SK-N-SH (cell line): ENCODE measurements at regions not wholly inside any gene's neighbourhood (a gene's known extent, or its start where the extent isn't known, plus 50 kb on each side); places are given as distances from the start of the nearest gene placed in this dataset.

Experiments
- CTCF ChIA-PET: fragments of 300-600, 350-600 bp; formaldehyde crosslinking; extraction: SDS; loops from one replicate; lab custom pipeline; 2021; lab: Yijun Ruan, JAX
- POLR2A ChIA-PET: fragments of 350-600 bp; sonication (Branson Sonifier 250); formaldehyde crosslinking; extraction: SDS; loops from one replicate; lab custom pipeline; 2020; ENCODE audit warnings: antibody characterized with exemption, inconsistent platforms; lab: Yijun Ruan, JAX
- DNase-seq: peaks from one replicate; pipeline ENCODE4 v3.0.0; 2012
- H2AFZ ChIP-seq: fragments of 200-600 bp; sonication (generic); 2 replicates; pipeline ENCODE4 v1.8.1; 2016; ENCODE audit warnings: antibody characterized with exemption, mild to moderate bottlenecking, low read depth
- H3F3A ChIP-seq: fragments of 200-600 bp; sonication (generic); replicated peaks from 2 replicates; pipeline ENCODE3; 2016; ENCODE audit warnings: antibody characterized with exemption, mild to moderate bottlenecking; ENCODE audit not compliant: insufficient read depth
- H3K27ac ChIP-seq, 2 experiments: fragments of 200-500 bp in 1 of 2; fragments of 200-600 bp in 1 of 2; sonication (Bioruptor generic) in 1 of 2; sonication (generic), shearing (Covaris generic) in 1 of 2; 2 replicates each; pipeline versions ENCODE4 v1.5.1 to v1.6.1; 2014 to 2016; ENCODE audit warnings: low read depth in 2 of 2, inconsistent platforms in 1 of 2, low read length in 1 of 2, mild to moderate bottlenecking in 1 of 2, mixed read lengths in 1 of 2
- H3K27me3 ChIP-seq: fragments of 200-600 bp; sonication (generic), shearing (Covaris generic); 2 replicates; pipeline ENCODE4 v1.6.1; 2016; ENCODE audit warnings: mixed run types; ENCODE audit not compliant: insufficient read depth
- H3K36me3 ChIP-seq, 2 experiments: fragments of 200-500 bp in 1 of 2; fragments of 200-600 bp in 1 of 2; sonication (Bioruptor generic) in 1 of 2; sonication (generic) in 1 of 2; replicated peaks in 1 of 2; 2 replicates each; pipeline versions ENCODE3 to v1.5.1; 2014 to 2016; ENCODE audit warnings: low read length in 1 of 2, mild to moderate bottlenecking in 1 of 2; ENCODE audit not compliant: insufficient read depth in 2 of 2, control insufficient read depth in 1 of 2
- H3K4me1 ChIP-seq, 2 experiments: fragments of 200-500 bp in 1 of 2; fragments of 200-600 bp in 1 of 2; sonication (Bioruptor generic) in 1 of 2; sonication (generic), shearing (Covaris generic) in 1 of 2; 2 replicates each; pipeline versions ENCODE4 v1.5.1 to v1.6.1; 2014 to 2016; ENCODE audit warnings: low read depth in 1 of 2, low read length in 1 of 2, mixed run types in 1 of 2; ENCODE audit not compliant: insufficient read depth in 2 of 2, control insufficient read depth in 1 of 2
- H3K4me2 ChIP-seq: fragments of 200-600 bp; sonication (generic), shearing (Covaris generic); 2 replicates; pipeline ENCODE4 v1.6.1; 2017; ENCODE audit warnings: mixed run types
- H3K4me3 ChIP-seq, 2 experiments: fragments of 200-500 bp in 1 of 2; fragments of 200-600 bp in 1 of 2; sonication (Bioruptor generic) in 1 of 2; sonication (generic), shearing (Covaris generic) in 1 of 2; 2 replicates each; pipeline versions ENCODE4 v1.5.1 to v1.8.1; 2014 to 2016; ENCODE audit warnings: low read depth in 2 of 2, inconsistent platforms in 1 of 2, low read length in 1 of 2, mild to moderate bottlenecking in 1 of 2, mixed read lengths in 1 of 2, moderate library complexity in 1 of 2
- H3K79me2 ChIP-seq: fragments of 200-600 bp; sonication (generic); 2 replicates; pipeline ENCODE4 v1.8.1; 2017; ENCODE audit warnings: mild to moderate bottlenecking; ENCODE audit not compliant: insufficient read depth
- H3K9ac ChIP-seq: fragments of 200-600 bp; sonication (generic); 2 replicates; pipeline ENCODE4 v1.6.1; 2017; ENCODE audit warnings: mixed run types
- H3K9me2 ChIP-seq: fragments of 200-600 bp; sonication (generic); 2 replicates; pipeline ENCODE4 v1.6.1; 2017; ENCODE audit warnings: mixed run types
- H3K9me3 ChIP-seq: fragments of 200-600 bp; sonication (generic); 2 replicates; pipeline ENCODE4 v1.6.1; 2017; ENCODE audit warnings: mixed run types, mild to moderate bottlenecking, moderate library complexity
- H4K20me1 ChIP-seq: fragments of 200-600 bp; sonication (generic); 2 replicates; pipeline ENCODE4 v1.6.1; 2017; ENCODE audit warnings: mild to moderate bottlenecking, mixed run types; ENCODE audit not compliant: insufficient read depth
- CHD2 ChIP-seq: fragments of 150-350 bp; IDR thresholded peaks from 2 replicates; pipeline ENCODE4 v1.6.1; 2018; ENCODE audit warnings: low read length; ENCODE audit not compliant: partially characterized antibody
- ELF1 ChIP-seq: IDR thresholded peaks from 2 replicates; pipeline ENCODE4 v1.4.0; 2012
- EZH2phosphoT487 ChIP-seq: fragments of 200-600 bp; sonication (generic); IDR thresholded peaks from 2 replicates; pipeline ENCODE4 v1.6.1; 2017; ENCODE audit warnings: low read depth, mixed run types, mild to moderate bottlenecking, antibody characterized with exemption, moderate library complexity, borderline replicate concordance
- FOXJ3 ChIP-seq: sonication (generic); formaldehyde crosslinking; IDR thresholded peaks from 2 replicates; pipeline ENCODE4 v1.5.1; 2020; ENCODE audit warnings: mild to moderate bottlenecking, missing genetic modification reagents
- GATA2 ChIP-seq: sonication (generic); formaldehyde crosslinking; IDR thresholded peaks from 2 replicates; pipeline ENCODE4 v1.5.0; 2020; ENCODE audit warnings: mild to moderate bottlenecking, missing genetic modification reagents
- JUND ChIP-seq: IDR thresholded peaks from 2 replicates; pipeline ENCODE4 v1.4.0; 2012
- MXI1 ChIP-seq: IDR thresholded peaks from 2 replicates; pipeline ENCODE4 v1.6.1; 2012; ENCODE audit warnings: mild to moderate bottlenecking, low read depth, low read length, improper control_type of control experiment
- RAD21 ChIP-seq: IDR thresholded peaks from 2 replicates; pipeline ENCODE4 v1.6.1; 2012; ENCODE audit warnings: mild to moderate bottlenecking, low read length
- RXRA ChIP-seq: IDR thresholded peaks from 2 replicates; pipeline ENCODE4 v1.4.0; 2012; ENCODE audit warnings: low read depth, mild to moderate bottlenecking, borderline replicate concordance
- SIN3A ChIP-seq: IDR thresholded peaks from 2 replicates; pipeline ENCODE4 v1.6.1; 2012; ENCODE audit warnings: low read depth, mild to moderate bottlenecking, low read length, moderate library complexity, borderline replicate concordance
- TCF12 ChIP-seq: IDR thresholded peaks from 2 replicates; pipeline ENCODE4 v1.4.0; 2012
- TEAD4 ChIP-seq: IDR thresholded peaks from 2 replicates; pipeline ENCODE4 v1.4.0; 2012; ENCODE audit warnings: mild to moderate bottlenecking, borderline replicate concordance; ENCODE audit not compliant: insufficient read depth
- WGBS: methylation state at CpG from one replicate; pipeline ENCODE4 v1.1.6; 2017; ENCODE audit warnings: low lambda C conversion rate; 5-methylcytosine and 5-hydroxymethylcytosine counted together
- TF ChIP-seq, protein P1 (sequence below): fragments of 150-350 bp; IDR thresholded peaks from 2 replicates; pipeline ENCODE4 v1.6.1; 2016; ENCODE audit warnings: mild to moderate bottlenecking, low read depth, low read length
- TF ChIP-seq, protein P2 (sequence below): IDR thresholded peaks from 2 replicates; pipeline ENCODE4 v1.4.0; 2012; ENCODE audit warnings: low read depth
- TF ChIP-seq, protein P3 (sequence below): IDR thresholded peaks from 2 replicates; pipeline ENCODE4 v1.4.0; 2012; ENCODE audit warnings: low read depth, borderline replicate concordance
- TF ChIP-seq, protein P4 (sequence below): IDR thresholded peaks from 2 replicates; pipeline ENCODE4 v1.6.1; 2012; ENCODE audit warnings: mild to moderate bottlenecking, low read depth, low read length, moderate library complexity

DNA sequence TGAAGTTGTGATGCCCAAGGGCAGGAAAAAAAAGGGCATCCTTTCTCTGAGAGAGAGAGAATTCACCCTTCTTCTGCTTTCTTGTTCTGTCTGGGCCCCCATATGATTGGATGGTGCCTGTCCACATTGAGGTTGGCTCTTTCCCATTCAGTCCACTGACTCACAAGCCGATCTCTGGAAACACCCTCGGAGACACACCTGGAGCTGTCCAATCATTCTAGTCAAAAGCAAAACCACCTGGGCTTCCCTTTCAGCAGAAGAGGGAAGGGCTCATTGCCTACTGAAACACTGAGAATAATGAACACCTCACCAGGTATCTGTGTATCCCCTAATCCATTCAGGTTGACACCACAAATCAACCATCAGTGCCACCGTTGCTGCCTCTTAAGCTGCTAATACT, 103.7 kb upstream of the GNG12 start:
- no peak for TF ChIP-seq TCF12
- TF ChIP-seq, protein P1, sequence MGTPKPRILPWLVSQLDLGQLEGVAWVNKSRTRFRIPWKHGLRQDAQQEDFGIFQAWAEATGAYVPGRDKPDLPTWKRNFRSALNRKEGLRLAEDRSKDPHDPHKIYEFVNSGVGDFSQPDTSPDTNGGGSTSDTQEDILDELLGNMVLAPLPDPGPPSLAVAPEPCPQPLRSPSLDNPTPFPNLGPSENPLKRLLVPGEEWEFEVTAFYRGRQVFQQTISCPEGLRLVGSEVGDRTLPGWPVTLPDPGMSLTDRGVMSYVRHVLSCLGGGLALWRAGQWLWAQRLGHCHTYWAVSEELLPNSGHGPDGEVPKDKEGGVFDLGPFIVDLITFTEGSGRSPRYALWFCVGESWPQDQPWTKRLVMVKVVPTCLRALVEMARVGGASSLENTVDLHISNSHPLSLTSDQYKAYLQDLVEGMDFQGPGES, result no peak
- no peak for TF ChIP-seq MXI1
- no peak for TF ChIP-seq SIN3A
- TF ChIP-seq, protein P2, sequence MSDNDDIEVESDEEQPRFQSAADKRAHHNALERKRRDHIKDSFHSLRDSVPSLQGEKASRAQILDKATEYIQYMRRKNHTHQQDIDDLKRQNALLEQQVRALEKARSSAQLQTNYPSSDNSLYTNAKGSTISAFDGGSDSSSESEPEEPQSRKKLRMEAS, result no peak
- no peak for TF ChIP-seq JUND
- TF ChIP-seq, protein P3, sequence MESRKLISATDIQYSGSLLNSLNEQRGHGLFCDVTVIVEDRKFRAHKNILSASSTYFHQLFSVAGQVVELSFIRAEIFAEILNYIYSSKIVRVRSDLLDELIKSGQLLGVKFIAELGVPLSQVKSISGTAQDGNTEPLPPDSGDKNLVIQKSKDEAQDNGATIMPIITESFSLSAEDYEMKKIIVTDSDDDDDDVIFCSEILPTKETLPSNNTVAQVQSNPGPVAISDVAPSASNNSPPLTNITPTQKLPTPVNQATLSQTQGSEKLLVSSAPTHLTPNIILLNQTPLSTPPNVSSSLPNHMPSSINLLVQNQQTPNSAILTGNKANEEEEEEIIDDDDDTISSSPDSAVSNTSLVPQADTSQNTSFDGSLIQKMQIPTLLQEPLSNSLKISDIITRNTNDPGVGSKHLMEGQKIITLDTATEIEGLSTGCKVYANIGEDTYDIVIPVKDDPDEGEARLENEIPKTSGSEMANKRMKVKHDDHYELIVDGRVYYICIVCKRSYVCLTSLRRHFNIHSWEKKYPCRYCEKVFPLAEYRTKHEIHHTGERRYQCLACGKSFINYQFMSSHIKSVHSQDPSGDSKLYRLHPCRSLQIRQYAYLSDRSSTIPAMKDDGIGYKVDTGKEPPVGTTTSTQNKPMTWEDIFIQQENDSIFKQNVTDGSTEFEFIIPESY, result no peak
- TF ChIP-seq, protein P4, sequence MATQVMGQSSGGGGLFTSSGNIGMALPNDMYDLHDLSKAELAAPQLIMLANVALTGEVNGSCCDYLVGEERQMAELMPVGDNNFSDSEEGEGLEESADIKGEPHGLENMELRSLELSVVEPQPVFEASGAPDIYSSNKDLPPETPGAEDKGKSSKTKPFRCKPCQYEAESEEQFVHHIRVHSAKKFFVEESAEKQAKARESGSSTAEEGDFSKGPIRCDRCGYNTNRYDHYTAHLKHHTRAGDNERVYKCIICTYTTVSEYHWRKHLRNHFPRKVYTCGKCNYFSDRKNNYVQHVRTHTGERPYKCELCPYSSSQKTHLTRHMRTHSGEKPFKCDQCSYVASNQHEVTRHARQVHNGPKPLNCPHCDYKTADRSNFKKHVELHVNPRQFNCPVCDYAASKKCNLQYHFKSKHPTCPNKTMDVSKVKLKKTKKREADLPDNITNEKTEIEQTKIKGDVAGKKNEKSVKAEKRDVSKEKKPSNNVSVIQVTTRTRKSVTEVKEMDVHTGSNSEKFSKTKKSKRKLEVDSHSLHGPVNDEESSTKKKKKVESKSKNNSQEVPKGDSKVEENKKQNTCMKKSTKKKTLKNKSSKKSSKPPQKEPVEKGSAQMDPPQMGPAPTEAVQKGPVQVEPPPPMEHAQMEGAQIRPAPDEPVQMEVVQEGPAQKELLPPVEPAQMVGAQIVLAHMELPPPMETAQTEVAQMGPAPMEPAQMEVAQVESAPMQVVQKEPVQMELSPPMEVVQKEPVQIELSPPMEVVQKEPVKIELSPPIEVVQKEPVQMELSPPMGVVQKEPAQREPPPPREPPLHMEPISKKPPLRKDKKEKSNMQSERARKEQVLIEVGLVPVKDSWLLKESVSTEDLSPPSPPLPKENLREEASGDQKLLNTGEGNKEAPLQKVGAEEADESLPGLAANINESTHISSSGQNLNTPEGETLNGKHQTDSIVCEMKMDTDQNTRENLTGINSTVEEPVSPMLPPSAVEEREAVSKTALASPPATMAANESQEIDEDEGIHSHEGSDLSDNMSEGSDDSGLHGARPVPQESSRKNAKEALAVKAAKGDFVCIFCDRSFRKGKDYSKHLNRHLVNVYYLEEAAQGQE, result no peak
- no peak for TF ChIP-seq RAD21
- no peak for TF ChIP-seq CHD2
- no peak for TF ChIP-seq ELF1
- TF ChIP-seq EZH2phosphoT487, result no peak
- TF ChIP-seq GATA2 (CRISPR knock-in tag), result no peak
- no peak for TF ChIP-seq RXRA
- TF ChIP-seq FOXJ3 (CRISPR knock-in tag), result no peak
- no peak for TF ChIP-seq TEAD4
- Histone ChIP-seq H3K4me2 (no peak overlapping the region), H3K9me2 (no peaks in the 10 kb centered on the region), H3F3A (no peaks in the 10 kb centered on the region), H3K4me3 (no peak overlapping the region), H3K79me2 (no peaks in the 10 kb centered on the region), H3K27ac (no peak overlapping the region), H3K9ac (no peak overlapping the region), H3K27me3 (no peaks in the 10 kb centered on the region), H3K4me1 (peaks cover 0 to 31% of the 10 kb centered on the region in 2 experiments; a peak in 2 of 4 replicates), H4K20me1 (no peaks in the 10 kb centered on the region), H2AFZ (no peak overlapping the region), H3K9me3 (no peaks in the 10 kb centered on the region), H3K36me3 (no peaks in the 10 kb centered on the region)
- ChIA-PET CTCF (interaction anchor here (1.1 kb wide), 1 partner anchor 82 kb away, joined by 3 read pairs; no protein-coding TSS in a partner anchor), POLR2A (no interaction called here)
- WGBS, result 96% methylated on average over 3 of the region's 3 CpGs
- DNase-seq, result no peak
